Immature natural killer cell (primary cell): ENCODE measurements at regions not wholly inside any gene's neighbourhood (a gene's known extent, or its start where the extent isn't known, plus 50 kb on each side); places are given as distances from the start of the nearest gene placed in this dataset.
"Not testable (repeated sequence)": the region's sequence is repeated elsewhere in the genome, so short reads cannot be mapped to it uniquely, and the experiment has no call there.

ENCODE experiments used
- DNase-seq, 3 donors: peaks; one replicate each; pipeline ENCODE4 v3.0.0; 2022; ENCODE audit warnings: mixed read lengths in 1 of 3
- H3K27ac Mint-ChIP-seq, 6 donors: one replicate each; pipeline ENCODE4 v1.8.0; 2020; ENCODE audit warnings: mixed read lengths in 6 of 6, mild to moderate bottlenecking in 5 of 6, inconsistent platforms in 4 of 6, moderate library complexity in 3 of 6
- H3K27me3 Mint-ChIP-seq, 3 donors: one replicate each; pipeline ENCODE4 v1.8.0; 2020 to 2021; ENCODE audit warnings: low read depth in 3 of 3, mild to moderate bottlenecking in 3 of 3, mixed read lengths in 3 of 3, moderate library complexity in 3 of 3, inconsistent platforms in 1 of 3
- H3K36me3 Mint-ChIP-seq, 3 donors: one replicate each; pipeline ENCODE4 v1.8.0; 2020; ENCODE audit warnings: mixed read lengths in 3 of 3, inconsistent platforms in 2 of 3, mild to moderate bottlenecking in 2 of 3
- H3K4me1 Mint-ChIP-seq, 2 donors: one replicate each; pipeline ENCODE4 v1.8.0; 2020; ENCODE audit warnings: inconsistent platforms in 2 of 2, mild to moderate bottlenecking in 2 of 2, mixed read lengths in 2 of 2, moderate library complexity in 1 of 2
- H3K4me3 Mint-ChIP-seq, 5 donors: one replicate each; pipeline ENCODE4 v1.8.0; 2020; ENCODE audit warnings: mild to moderate bottlenecking in 5 of 5, mixed read lengths in 5 of 5, inconsistent platforms in 3 of 5, moderate library complexity in 3 of 5
- H3K9me3 Mint-ChIP-seq, 6 donors: one replicate each; pipeline ENCODE4 v1.8.0; 2020; ENCODE audit warnings: mild to moderate bottlenecking in 6 of 6, mixed read lengths in 6 of 6, inconsistent platforms in 4 of 6, moderate library complexity in 3 of 6

GRCh38 chr13:65321423-65321822, 1908.7 kb downstream of the PCDH9 start:
- H3K27ac Mint-ChIP-seq, H3K27me3 Mint-ChIP-seq, H3K4me3 Mint-ChIP-seq, H3K4me1 Mint-ChIP-seq, H3K36me3 Mint-ChIP-seq, DNase-seq: not testable (repeated sequence)
- H3K9me3 Mint-ChIP-seq = peaks cover 0 to 14% (median under 1%) of the 10 kb centered on the region in 6 donors

GRCh38 chr13:65314008-65314407, 1916.1 kb downstream of the PCDH9 start:
- H3K4me1 Mint-ChIP-seq = no peaks in the 10 kb centered on the region
- peaks cover 0 to 29% (median 12%) of the 10 kb centered on the region in 6 donors for H3K9me3 Mint-ChIP-seq
- H3K4me3 Mint-ChIP-seq = no peak overlapping the region
- H3K36me3 Mint-ChIP-seq = peaks cover 0 to 7% (median 0%) of the 10 kb centered on the region in 3 donors
- DNase-seq = no peak
- H3K27me3 Mint-ChIP-seq = peaks cover 0 to 2% (median 0%) of the 10 kb centered on the region in 3 donors
- H3K27ac Mint-ChIP-seq = no peak overlapping the region

- no peak overlapping the region for H3K4me3 Mint-ChIP-seq
- H3K9me3 Mint-ChIP-seq = peaks cover 0 to 35% (median 10%) of the 10 kb centered on the region in 6 donors
- H3K36me3 Mint-ChIP-seq = peaks cover 0 to 7% (median 0%) of the 10 kb centered on the region in 3 donors
- H3K4me1 Mint-ChIP-seq = no peaks in the 10 kb centered on the region
- peaks cover 0 to 4% (median 0%) of the 10 kb centered on the region in 3 donors for H3K27me3 Mint-ChIP-seq
- H3K27ac Mint-ChIP-seq = no peak overlapping the region
- DNase-seq = no peak
These were observed 1919.3 kb downstream of the PCDH9 start for GRCh38 chr13:65310663-65311328.

GRCh38 chr13:65309906-65310305, 1920.2 kb downstream of the PCDH9 start:
- Mint-ChIP-seq H3K4me3 (no peak overlapping the region), H3K9me3 (peaks cover 0 to 32% (median 6%) of the 10 kb centered on the region in 6 donors), H3K27me3 (peaks cover 0 to 2% (median 0%) of the 10 kb centered on the region in 3 donors), H3K27ac (no peak overlapping the region), H3K36me3 (peaks cover 0 to 3% (median 0%) of the 10 kb centered on the region in 3 donors), H3K4me1 (no peaks in the 10 kb centered on the region)
- no peak for DNase-seq

GRCh38 chr13:65308729-65309128, 1921.4 kb downstream of the PCDH9 start:
- not testable (repeated sequence) for H3K27ac Mint-ChIP-seq, H3K4me1 Mint-ChIP-seq, H3K27me3 Mint-ChIP-seq, H3K36me3 Mint-ChIP-seq, H3K4me3 Mint-ChIP-seq, DNase-seq
- peaks cover 0 to 27% (median 3%) of the 10 kb centered on the region in 6 donors for H3K9me3 Mint-ChIP-seq

GRCh38 chr13:65307056-65307455, 1923.1 kb downstream of the PCDH9 start:
- DNase-seq = no peak
- no peaks in the 10 kb centered on the region for H3K4me1 Mint-ChIP-seq
- no peak overlapping the region for H3K4me3 Mint-ChIP-seq
- H3K27ac Mint-ChIP-seq = no peak overlapping the region
- peaks cover 0 to 22% (median 3%) of the 10 kb centered on the region in 6 donors for H3K9me3 Mint-ChIP-seq
- H3K36me3 Mint-ChIP-seq = no peaks in the 10 kb centered on the region
- H3K27me3 Mint-ChIP-seq = peaks cover 0 to 2% (median 0%) of the 10 kb centered on the region in 3 donors

GRCh38 chr13:65302691-65303090, 1927.4 kb downstream of the PCDH9 start:
- peaks cover 0 to 8% (median 0%) of the 10 kb centered on the region in 6 donors for H3K9me3 Mint-ChIP-seq
- H3K27ac Mint-ChIP-seq = no peak overlapping the region
- no peak overlapping the region for H3K4me3 Mint-ChIP-seq
- H3K36me3 Mint-ChIP-seq = no peaks in the 10 kb centered on the region
- peaks cover 7 to 13% of the 10 kb centered on the region in 2 donors for H3K4me1 Mint-ChIP-seq
- H3K27me3 Mint-ChIP-seq = no peaks in the 10 kb centered on the region
- DNase-seq = no peak

GRCh38 chr13:65301506-65301905, 1928.6 kb downstream of the PCDH9 start:
- H3K27me3 Mint-ChIP-seq = no peaks in the 10 kb centered on the region
- peaks cover 0 to 8% (median 0%) of the 10 kb centered on the region in 6 donors for H3K9me3 Mint-ChIP-seq
- DNase-seq = no peak
- H3K4me3 Mint-ChIP-seq = no peak overlapping the region
- peaks cover 11 to 13% of the 10 kb centered on the region in 2 donors for H3K4me1 Mint-ChIP-seq
- no peaks in the 10 kb centered on the region for H3K36me3 Mint-ChIP-seq
- no peak overlapping the region for H3K27ac Mint-ChIP-seq

GRCh38 chr13:65300220-65300619, 1929.9 kb downstream of the PCDH9 start:
- Mint-ChIP-seq H3K36me3 (no peaks in the 10 kb centered on the region), H3K27me3 (no peaks in the 10 kb centered on the region), H3K9me3 (peaks cover 0 to 8% (median 0%) of the 10 kb centered on the region in 6 donors), H3K27ac (no peak overlapping the region), H3K4me1 (peaks cover 13 to 16% of the 10 kb centered on the region in 2 donors), H3K4me3 (peak overlapping the region in 2 of 5 donors; percentile 12 to 30)
- peak in 2 of 3 donors; percentile 12 to 28 for DNase-seq

- Mint-ChIP-seq H3K4me1 (peaks cover 29 to 35% of the 10 kb centered on the region in 2 donors), H3K27ac (peak overlapping the region in 3 of 6 donors; percentile 4 to 54 (median 44)), H3K27me3 (peaks cover 0 to 1% (median 0%) of the 10 kb centered on the region in 3 donors), H3K4me3 (peak overlapping the region; percentile 33 to 80 (median 62)), H3K36me3 (peaks cover 0 to 3% (median 0%) of the 10 kb centered on the region in 3 donors), H3K9me3 (peaks cover 0 to 4% (median 0%) of the 10 kb centered on the region in 6 donors)
- peak; percentile 37 to 45 (median 41) for DNase-seq
These were observed 1936.5 kb downstream of the PCDH9 start for GRCh38 chr13:65293530-65294198.

- Mint-ChIP-seq H3K27ac (no peak overlapping the region), H3K4me3 (peak overlapping the region in 1 of 5 donors; percentile 12), H3K36me3 (peaks cover 0 to 3% (median 0%) of the 10 kb centered on the region in 3 donors), H3K4me1 (peaks cover 29 to 35% of the 10 kb centered on the region in 2 donors), H3K27me3 (peaks cover 0 to 3% (median 0%) of the 10 kb centered on the region in 3 donors), H3K9me3 (peaks cover 0 to 4% (median 0%) of the 10 kb centered on the region in 6 donors)
- DNase-seq = no peak
These were observed 1937.6 kb downstream of the PCDH9 start for GRCh38 chr13:65292488-65292901.

GRCh38 chr13:65287405-65287804, 1942.7 kb downstream of the PCDH9 start:
- DNase-seq = no peak

GRCh38 chr13:65275838-65276630, 1954.1 kb downstream of the PCDH9 start:
- H3K9me3 Mint-ChIP-seq = peaks cover 9 to 25% (median 18%) of the 10 kb centered on the region in 6 donors
- H3K4me1 Mint-ChIP-seq = no peaks in the 10 kb centered on the region
- no peak overlapping the region for H3K4me3 Mint-ChIP-seq
- no peaks in the 10 kb centered on the region for H3K27me3 Mint-ChIP-seq
- DNase-seq = no peak
- H3K27ac Mint-ChIP-seq = no peak overlapping the region
- peaks cover 4 to 10% (median 8%) of the 10 kb centered on the region in 3 donors for H3K36me3 Mint-ChIP-seq

More at GRCh38 chr13:65287405-65287804, 1942.7 kb downstream of the PCDH9 start:
- Mint-ChIP-seq H3K36me3 (peaks cover 0 to 3% (median 0%) of the 10 kb centered on the region in 3 donors), H3K4me3 (no peak overlapping the region), H3K27ac (no peak overlapping the region), H3K9me3 (peaks cover 2 to 16% (median 4%) of the 10 kb centered on the region in 6 donors), H3K4me1 (peaks cover 4 to 5% of the 10 kb centered on the region in 2 donors), H3K27me3 (peaks cover 0 to 3% (median 2%) of the 10 kb centered on the region in 3 donors)
